Caco-2 (cell line): ENCODE measurements at regions not wholly inside any gene's neighbourhood (a gene's known extent, or its start where the extent isn't known, plus 50 kb on each side); places are given as distances from the start of the nearest gene placed in this dataset.

Source experiments
- BruUV-seq: library from RNA; stranded (reverse); fragments of 400-500 nt; replicated peaks from 2 replicates; lab custom pipeline; 2021; lab: Mats Ljungman, UMichigan
- CTCF ChIA-PET: fragments of 300-600 bp; sonication (Branson Sonifier 250); formaldehyde crosslinking; loops from one replicate; lab custom pipeline; 2022; ENCODE audit warnings: antibody characterized with exemption; lab: Charles Lee
- POLR2A ChIA-PET: fragments of 300-600 bp; sonication (Branson Sonifier 250); formaldehyde crosslinking; loops from one replicate; lab custom pipeline; 2022; ENCODE audit warnings: antibody characterized with exemption; lab: Charles Lee
- DNase-seq, 2 experiments: peaks; one replicate each; pipeline versions ENCODE4 v3.0.0 to v3.0.0-alpha.2; 2020 to 2022
- H3K27me3 ChIP-seq: replicated peaks from 2 replicates; pipeline ENCODE4 v1.6.0; 2011; ENCODE audit warnings: low read length; ENCODE audit not compliant: control insufficient read depth, insufficient read depth
- H3K36me3 ChIP-seq: 2 replicates; pipeline ENCODE4 v1.5.1; 2011; ENCODE audit warnings: low read length; ENCODE audit not compliant: control insufficient read depth, insufficient read depth
- H3K4me1 ChIP-seq: fragments of 250-450 bp; sonication (Bioruptor Pico); 2 replicates; pipeline ENCODE4 v1.5.1; 2020; ENCODE audit warnings: mild to moderate bottlenecking
- H3K4me3 ChIP-seq: 2 replicates; pipeline ENCODE4 v1.5.1; 2011; ENCODE audit warnings: low read depth, mild to moderate bottlenecking, control low read depth, low read length
- H3K9me3 ChIP-seq: fragments of 250-450 bp; sonication (Bioruptor Pico); 2 replicates; pipeline ENCODE4 v1.5.1; 2020; ENCODE audit warnings: mild to moderate bottlenecking, moderate library complexity
- H3K27ac Mint-ChIP-seq: one replicate; pipeline ENCODE4 v1.8.0; 2022; ENCODE audit warnings: mixed read lengths; ENCODE audit not compliant: unreplicated experiment
- H3K27me3 Mint-ChIP-seq: one replicate; pipeline ENCODE4 v1.8.0; 2022; ENCODE audit warnings: mixed read lengths; ENCODE audit not compliant: insufficient read depth, unreplicated experiment
- H3K36me3 Mint-ChIP-seq: one replicate; pipeline ENCODE4 v1.8.0; 2022; ENCODE audit warnings: mild to moderate bottlenecking, mixed read lengths; ENCODE audit not compliant: insufficient read depth, unreplicated experiment
- H3K4me1 Mint-ChIP-seq: one replicate; pipeline ENCODE4 v1.8.0; 2022; ENCODE audit warnings: low read depth, mixed read lengths; ENCODE audit not compliant: unreplicated experiment
- H3K4me3 Mint-ChIP-seq: one replicate; pipeline ENCODE4 v1.8.0; 2022; ENCODE audit warnings: mild to moderate bottlenecking, moderate library complexity, mixed read lengths; ENCODE audit not compliant: unreplicated experiment
- H3K9me3 Mint-ChIP-seq: one replicate; pipeline ENCODE4 v1.8.0; 2022; ENCODE audit warnings: mixed read lengths; ENCODE audit not compliant: unreplicated experiment
- intact Hi-C: fragments of 100-400 bp; cut with micrococcal nuclease; formaldehyde crosslinking; loops from one replicate; pipeline ENCODE4 v1.10.0; 2022; ENCODE audit not compliant: unreplicated experiment
- TF ChIP-seq, protein P1 (sequence below), 2 experiments: fragments of 200-600 bp in 1 of 2; IDR thresholded peaks; 1 replicate in 1 of 2; 2 replicates in 1 of 2; pipeline versions ENCODE4 v1.5.1 to v1.8.0; 2011 to 2022; ENCODE audit warnings: antibody characterized with exemption in 1 of 2, control low read depth in 1 of 2, inconsistent platforms in 1 of 2, low read depth in 1 of 2, low read length in 1 of 2, mild to moderate bottlenecking in 1 of 2, moderate library complexity in 1 of 2; ENCODE audit not compliant: insufficient read depth in 1 of 2, severe bottlenecking in 1 of 2, unreplicated experiment in 1 of 2

DNA sequence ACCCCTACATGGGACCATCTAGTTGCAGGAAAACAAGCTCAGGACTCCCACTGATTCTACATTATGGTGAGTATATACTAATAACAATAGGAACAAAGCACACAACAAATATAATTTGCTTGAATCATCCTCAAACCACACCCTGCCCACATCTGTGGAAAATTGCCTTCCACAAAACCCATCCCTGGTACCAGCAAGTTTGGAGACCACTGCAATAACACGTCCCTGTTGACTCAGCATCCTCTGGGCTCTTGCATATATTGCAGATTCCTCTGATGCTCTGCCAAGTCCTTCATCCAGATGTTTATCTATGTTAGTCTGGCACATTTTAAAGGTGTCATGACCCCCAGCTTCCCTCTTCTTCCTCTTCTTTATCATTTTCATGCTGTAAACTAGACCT lies 138.4 kb downstream of the PCTP start:
- Histone ChIP-seq H3K9me3 (no peaks in the 10 kb centered on the region), H3K27me3 (no peaks in the 10 kb centered on the region), H3K4me1 (no peaks in the 10 kb centered on the region), H3K4me3 (no peak overlapping the region), H3K36me3 (no peaks in the 10 kb centered on the region)
- H3K36me3 Mint-ChIP-seq: no peaks in the 10 kb centered on the region
- POLR2A ChIA-PET: no interaction called here
- intact Hi-C loops: no loop called here
- peaks cover 24% of the 10 kb centered on the region for H3K27me3 Mint-ChIP-seq
- TF ChIP-seq, protein P1, sequence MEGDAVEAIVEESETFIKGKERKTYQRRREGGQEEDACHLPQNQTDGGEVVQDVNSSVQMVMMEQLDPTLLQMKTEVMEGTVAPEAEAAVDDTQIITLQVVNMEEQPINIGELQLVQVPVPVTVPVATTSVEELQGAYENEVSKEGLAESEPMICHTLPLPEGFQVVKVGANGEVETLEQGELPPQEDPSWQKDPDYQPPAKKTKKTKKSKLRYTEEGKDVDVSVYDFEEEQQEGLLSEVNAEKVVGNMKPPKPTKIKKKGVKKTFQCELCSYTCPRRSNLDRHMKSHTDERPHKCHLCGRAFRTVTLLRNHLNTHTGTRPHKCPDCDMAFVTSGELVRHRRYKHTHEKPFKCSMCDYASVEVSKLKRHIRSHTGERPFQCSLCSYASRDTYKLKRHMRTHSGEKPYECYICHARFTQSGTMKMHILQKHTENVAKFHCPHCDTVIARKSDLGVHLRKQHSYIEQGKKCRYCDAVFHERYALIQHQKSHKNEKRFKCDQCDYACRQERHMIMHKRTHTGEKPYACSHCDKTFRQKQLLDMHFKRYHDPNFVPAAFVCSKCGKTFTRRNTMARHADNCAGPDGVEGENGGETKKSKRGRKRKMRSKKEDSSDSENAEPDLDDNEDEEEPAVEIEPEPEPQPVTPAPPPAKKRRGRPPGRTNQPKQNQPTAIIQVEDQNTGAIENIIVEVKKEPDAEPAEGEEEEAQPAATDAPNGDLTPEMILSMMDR (IDR thresholded peaks at IDR 0.05; ENCODE audit: insufficient read depth in 1 of 2, low read depth in 1 of 2, low read length in 1 of 2, severe bottlenecking in 1 of 2, unreplicated experiment in 1 of 2): no peak
- no peak overlapping the region for H3K4me3 Mint-ChIP-seq
- no peak overlapping the region for H3K27ac Mint-ChIP-seq
- CTCF ChIA-PET: no interaction called here
- BruUV-seq: no TSS peak
- H3K9me3 Mint-ChIP-seq: peaks cover 7% of the 10 kb centered on the region
- DNase-seq: no peak
- no peaks in the 10 kb centered on the region for H3K4me1 Mint-ChIP-seq

DNA sequence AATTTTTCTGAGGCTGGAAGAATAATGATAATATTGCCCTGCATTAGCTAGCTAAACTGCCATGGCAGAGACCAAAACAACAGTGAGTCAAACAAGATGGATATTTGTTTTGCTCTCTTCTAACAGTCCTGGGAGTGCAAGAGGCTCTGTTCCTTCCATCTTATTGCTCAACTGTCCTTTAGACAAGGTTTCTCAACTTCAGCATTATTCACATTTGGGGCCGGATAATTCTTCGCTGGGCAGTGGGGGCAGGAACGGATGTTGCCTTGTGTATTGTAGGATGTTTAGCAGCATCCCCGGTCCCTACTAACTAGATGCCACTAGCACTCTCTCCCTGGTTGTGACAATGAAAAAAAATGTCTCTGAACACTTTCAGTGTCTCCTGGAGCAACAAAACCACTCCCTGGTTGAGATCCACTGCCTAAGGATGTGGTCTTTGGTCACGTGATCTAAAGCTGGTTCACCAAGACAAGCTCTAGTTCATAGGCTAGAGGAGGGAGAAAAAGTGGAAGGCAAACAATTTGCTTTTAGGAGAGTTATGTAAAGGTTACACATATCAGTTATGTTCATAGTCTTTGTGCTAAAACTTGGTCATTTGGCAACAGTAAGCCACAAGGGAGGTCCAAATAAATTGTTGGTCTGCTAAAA lies 144.4 kb downstream of the PCTP start:
- no peaks in the 10 kb centered on the region for H3K9me3 Mint-ChIP-seq
- no TSS peak for BruUV-seq
- H3K27me3 Mint-ChIP-seq: peaks cover 15% of the 10 kb centered on the region
- Histone ChIP-seq H3K9me3 (no peaks in the 10 kb centered on the region), H3K4me3 (no peak overlapping the region), H3K36me3 (no peaks in the 10 kb centered on the region), H3K4me1 (no peaks in the 10 kb centered on the region), H3K27me3 (no peaks in the 10 kb centered on the region)
- intact Hi-C loops: no loop called here
- TF ChIP-seq, protein P1 (IDR thresholded peaks at IDR 0.05; ENCODE audit: insufficient read depth in 1 of 2, low read depth in 1 of 2, low read length in 1 of 2, severe bottlenecking in 1 of 2, unreplicated experiment in 1 of 2): no peak
- no peak overlapping the region for H3K4me3 Mint-ChIP-seq
- CTCF ChIA-PET: no interaction called here
- POLR2A ChIA-PET: no interaction called here
- no peaks in the 10 kb centered on the region for H3K4me1 Mint-ChIP-seq
- no peak overlapping the region for H3K27ac Mint-ChIP-seq
- no peak for DNase-seq
- H3K36me3 Mint-ChIP-seq: no peaks in the 10 kb centered on the region

DNA sequence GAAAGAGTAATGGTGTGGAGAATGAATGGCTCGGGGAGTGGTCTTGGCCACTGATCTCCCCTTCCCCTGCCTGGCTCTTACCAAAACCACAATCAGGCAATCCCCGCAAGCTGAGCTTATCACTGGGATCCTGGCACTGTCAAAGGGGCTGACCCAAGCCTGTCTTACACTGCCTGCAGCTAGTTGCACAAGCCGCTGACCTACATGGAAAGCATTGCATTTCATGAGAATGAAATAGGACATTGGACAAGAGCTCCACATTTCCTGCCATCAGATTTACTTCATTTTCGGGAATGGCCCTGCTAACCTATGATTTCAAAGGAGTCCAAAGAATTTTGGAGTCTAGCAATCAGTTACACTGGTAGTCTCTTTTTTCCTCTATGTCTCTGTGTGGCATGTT lies 146.4 kb downstream of the PCTP start:
- CTCF ChIA-PET: no interaction called here
- intact Hi-C loops: no loop called here
- H3K27me3 ChIP-seq: no peaks in the 10 kb centered on the region
- TF ChIP-seq, protein P1 (IDR thresholded peaks at IDR 0.05; ENCODE audit: insufficient read depth in 1 of 2, low read depth in 1 of 2, low read length in 1 of 2, severe bottlenecking in 1 of 2, unreplicated experiment in 1 of 2): no peak
- no TSS peak for BruUV-seq
- Mint-ChIP-seq H3K4me1 (no peaks in the 10 kb centered on the region), H3K9me3 (no peaks in the 10 kb centered on the region), H3K4me3 (no peak overlapping the region), H3K27me3 (peaks cover 10% of the 10 kb centered on the region), H3K36me3 (no peaks in the 10 kb centered on the region), H3K27ac (no peak overlapping the region)
- H3K36me3 ChIP-seq: no peaks in the 10 kb centered on the region
- POLR2A ChIA-PET: no interaction called here
- no peak overlapping the region for H3K4me3 ChIP-seq
- DNase-seq: no peak
- no peaks in the 10 kb centered on the region for H3K9me3 ChIP-seq
- no peaks in the 10 kb centered on the region for H3K4me1 ChIP-seq
